Stimulated activated CD4-positive, alpha-beta T cell treated with anti-CD3 and anti-CD28 coated beads, Interleukin-12 subunit alpha, Interleukin-12 subunit beta, amount 100 ng/mL, for 24 hours (primary cell): ENCODE measurements at regions not wholly inside any gene's neighbourhood (a gene's known extent, or its start where the extent isn't known, plus 50 kb on each side); places are given as distances from the start of the nearest gene placed in this dataset.

ENCODE experiments used
- DNase-seq, 2 experiments: peaks; one replicate each; pipeline ENCODE4 v3.0.0-alpha.2; 2020; ENCODE audit warnings: low read depth in 2 of 2

DNA sequence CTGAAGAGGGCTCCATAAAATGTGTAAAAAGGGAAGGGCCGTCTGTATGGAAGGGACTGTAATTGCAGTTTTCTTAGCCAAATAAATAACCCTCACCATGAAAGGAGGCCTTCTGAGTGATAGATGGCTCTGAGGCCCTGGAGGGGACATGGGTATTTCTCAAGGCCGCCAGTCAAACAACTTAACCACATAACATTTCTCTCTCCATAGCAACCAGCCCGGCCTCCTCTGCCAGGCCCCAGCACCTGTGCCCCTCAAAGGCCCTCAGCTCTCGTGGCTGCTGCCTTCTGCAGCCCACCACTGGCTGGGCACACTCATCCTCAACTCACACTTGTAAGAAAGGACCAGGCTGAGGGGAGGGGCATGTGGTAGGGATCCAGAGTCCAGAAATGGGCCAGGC, 57.0 kb upstream of the GJB5 start:
- DNase-seq: no peak

DNA sequence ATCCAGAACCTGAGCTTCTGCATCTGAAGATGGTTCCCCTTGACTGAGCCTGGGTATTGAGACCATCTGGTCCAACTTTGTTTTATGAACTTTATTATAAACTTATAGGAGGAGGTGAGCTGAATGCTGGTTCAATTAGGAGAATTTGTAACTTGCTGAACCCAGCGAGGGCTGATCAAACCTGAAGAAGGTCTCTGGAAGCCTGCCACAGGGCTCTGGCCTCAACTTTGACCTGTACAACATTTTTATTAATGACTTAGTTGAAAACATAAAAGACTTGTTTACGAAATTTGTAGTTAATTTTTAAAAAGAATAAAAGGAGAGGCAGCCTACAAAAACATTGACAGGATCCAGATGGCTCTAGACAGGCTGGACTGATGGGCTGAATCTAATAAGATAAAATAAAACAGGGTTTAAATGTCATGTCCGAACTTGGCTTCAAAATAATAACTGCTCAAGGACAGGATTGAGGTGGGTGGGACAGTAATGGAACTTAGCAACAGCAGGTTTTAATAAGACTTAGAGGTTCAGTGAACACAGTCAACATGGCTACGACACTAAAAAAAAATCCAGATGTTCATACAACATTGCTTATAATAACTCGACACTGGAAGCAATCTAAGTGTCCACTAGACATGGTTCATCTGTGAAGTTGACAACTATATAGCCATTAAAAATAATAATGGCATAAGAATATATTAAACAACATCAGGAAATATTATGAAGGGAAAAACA, 53.4 kb upstream of the GJB5 start:
- no peak for DNase-seq
